Motor neuron (in vitro differentiated cells): ENCODE measurements at regions not wholly inside any gene's neighbourhood (a gene's known extent, or its start where the extent isn't known, plus 50 kb on each side); places are given as distances from the start of the nearest gene placed in this dataset.

Source experiments
- ATAC-seq, 8 experiments: fragments of 200-7000 bp; cut with Tn5 transposase; replicated peaks in 6 of 8; 2 replicates each; pipeline ENCODE4 v1.8.0; 2021; ENCODE audit warnings: mild to moderate bottlenecking in 8 of 8, moderate library complexity in 8 of 8
- H3K27ac ChIP-seq, 2 donors: fragments of 250-450 bp; sonication (Bioruptor Pico); 2 replicates each; pipeline ENCODE4 v1.9.0; 2021; ENCODE audit warnings: antibody characterized with exemption in 2 of 2, mild to moderate bottlenecking in 2 of 2, moderate library complexity in 1 of 2
- H3K4me1 ChIP-seq, 2 donors: fragments of 250-450 bp; sonication (Bioruptor Pico); replicated peaks in 1 of 2; 2 replicates each; pipeline ENCODE4 v1.6.1; 2021; ENCODE audit warnings: antibody characterized with exemption in 2 of 2, mild to moderate bottlenecking in 2 of 2, moderate library complexity in 1 of 2
- H3K4me3 ChIP-seq, 5 donors: fragments of 250-450 bp; sonication (Bioruptor Pico); 2 replicates each; pipeline ENCODE4 v1.9.0; 2021; ENCODE audit warnings: antibody characterized with exemption in 5 of 5, mild to moderate bottlenecking in 5 of 5, moderate library complexity in 4 of 5
- WGBS, 10 experiments: fragments of 450-650 bp; shearing (Covaris generic); methylation state at CpG; one replicate each; pipeline ENCODE4 v1.0.0; 2022; 5-methylcytosine and 5-hydroxymethylcytosine counted together
- in situ Hi-C, 9 experiments: fragments of 400-800 bp; cut with MboI; loops; one replicate each; pipeline ENCODE4 v1.15.0; 2021; ENCODE audit warnings: low sequenced_read_pairs in 9 of 9, low pct_unique_long_range_greater_than_20kb in 2 of 9; ENCODE audit not compliant: unreplicated experiment in 9 of 9

DNA sequence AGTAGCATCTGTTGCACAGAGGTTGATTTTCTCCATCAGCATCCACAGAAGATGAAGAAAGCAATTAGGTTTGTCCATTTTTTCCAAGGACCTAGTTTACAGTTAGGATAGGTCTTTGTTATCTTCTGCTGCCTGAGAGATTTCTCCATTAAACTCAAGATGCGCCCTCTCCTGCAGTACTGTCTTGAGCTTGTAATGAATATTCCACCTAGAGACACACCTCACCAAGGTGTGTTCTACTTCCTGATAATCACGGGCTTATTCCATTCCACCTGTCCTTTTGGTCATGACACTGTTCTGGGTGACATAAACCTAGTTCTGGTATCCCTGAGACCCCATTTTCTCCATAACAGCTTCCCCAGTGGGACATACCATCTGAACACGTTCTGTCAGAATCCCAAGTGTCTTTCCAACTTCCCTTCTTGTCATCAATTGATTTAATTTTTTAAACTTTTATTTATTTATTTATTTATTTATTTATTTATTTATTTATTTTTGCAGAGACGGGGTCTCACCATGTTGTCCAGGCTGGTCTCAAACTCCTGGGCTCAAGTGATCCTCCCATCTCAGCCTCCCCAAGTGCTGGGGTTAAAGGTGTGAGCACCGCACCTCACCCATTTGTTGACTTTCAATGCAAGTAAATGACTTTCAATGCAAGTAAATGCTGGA lies 75.6 kb upstream of the HS3ST5 start:
- Histone ChIP-seq H3K27ac (no peak overlapping the region), H3K4me1 (peaks cover 0 to 6% of the 10 kb centered on the region in 2 donors), H3K4me3 (no peak overlapping the region)
- in situ Hi-C loops = no loop called here
- no peak for ATAC-seq
- 29 to 100% (median 85%) methylated on average over 2 to 5 of the region's 5 CpGs for WGBS, 10 experiments

DNA sequence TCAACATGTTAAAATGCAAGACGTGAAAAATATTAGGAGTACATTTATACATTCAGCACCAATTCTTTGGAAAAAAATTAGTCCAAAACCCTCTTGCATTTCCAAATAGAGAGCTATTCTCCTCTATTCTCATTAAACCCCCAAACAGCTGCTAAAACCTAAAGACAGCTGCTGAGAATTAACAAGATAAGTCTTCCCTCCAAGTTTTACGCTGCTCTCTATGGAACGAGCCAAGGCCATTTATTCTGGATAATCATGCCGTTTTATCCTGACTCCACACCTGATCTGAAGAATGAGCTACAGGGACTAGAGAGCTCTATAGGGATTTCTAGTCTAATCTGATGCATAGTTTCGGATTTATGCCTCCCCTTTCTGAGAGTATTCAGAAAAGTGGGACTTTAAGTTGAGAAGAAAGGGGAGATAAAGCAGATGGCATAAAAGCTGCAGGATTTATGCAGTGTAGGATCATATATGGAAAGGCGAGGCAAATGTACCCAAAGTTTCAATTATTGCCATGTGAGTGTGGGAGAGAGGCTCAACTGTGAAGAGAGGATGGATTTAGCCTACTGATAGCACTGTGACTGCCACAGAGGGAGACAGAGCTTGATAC lies 64.7 kb upstream of the HS3ST5 start:
- no peak overlapping the region for H3K27ac ChIP-seq
- no peak for ATAC-seq
- 0 to 100% (median 78%) methylated on average over 1 to 5 of the region's 6 CpGs; no CpG with 5 or more reads in 1 of the 10 experiments for WGBS, 10 experiments
- H3K4me3 ChIP-seq = no peak overlapping the region
- H3K4me1 ChIP-seq = peaks cover 0 to 2% of the 10 kb centered on the region in 2 donors
- in situ Hi-C loops = no loop called here

DNA sequence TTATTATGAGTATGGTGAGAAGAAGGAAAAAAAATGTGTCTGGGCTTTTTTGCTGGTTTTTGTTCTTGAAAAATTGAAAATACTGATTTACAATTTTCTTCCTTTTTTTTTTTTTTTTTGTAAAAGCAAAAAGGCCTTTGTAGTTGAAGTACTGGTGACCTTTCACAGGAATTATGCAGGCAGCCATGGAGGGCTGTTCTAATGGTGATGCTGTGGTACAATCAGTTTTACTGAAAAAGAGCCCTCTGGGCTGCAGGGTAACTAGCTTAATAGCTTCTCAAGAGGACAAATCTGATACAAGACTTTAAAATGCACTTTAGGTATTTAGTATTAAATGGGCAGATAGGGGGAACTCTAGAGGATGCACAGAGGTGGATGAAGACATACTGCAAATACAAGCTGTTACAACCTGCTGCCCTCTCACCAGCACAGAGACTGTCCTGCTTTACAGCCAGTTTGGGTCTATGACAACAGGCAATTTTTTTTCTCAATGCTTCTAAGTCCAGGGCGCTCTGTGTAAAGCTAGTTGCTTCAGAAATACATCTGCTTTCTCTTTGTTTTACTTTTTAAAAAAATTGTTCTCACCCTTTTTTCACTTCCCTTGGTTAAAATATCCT lies 61.6 kb upstream of the HS3ST5 start:
- Histone ChIP-seq H3K4me1 (peaks cover 0 to 2% of the 10 kb centered on the region in 2 donors), H3K27ac (no peak overlapping the region), H3K4me3 (no peak overlapping the region)
- ATAC-seq = no peak
- 0 to 100% (median 74%) methylated on average over 1 of the region's 1 CpG; no CpG with 5 or more reads in 2 of the 10 experiments for WGBS, 10 experiments
- in situ Hi-C loops = no loop called here

- 60 to 100% (median 90%) methylated on average over 1 of the region's 1 CpG; no CpG with 5 or more reads in 4 of the 10 experiments for WGBS, 10 experiments
- ATAC-seq = no peak
- Histone ChIP-seq H3K4me3 (no peak overlapping the region), H3K4me1 (peaks cover 0 to 2% of the 10 kb centered on the region in 2 donors), H3K27ac (no peak overlapping the region)
- in situ Hi-C loops = no loop called here
These were observed 61.0 kb upstream of the HS3ST5 start for GRCh38 chr6:114403858-114404257.

- no peak overlapping the region for H3K27ac ChIP-seq
- in situ Hi-C loops = no loop called here
- H3K4me1 ChIP-seq = no peaks in the 10 kb centered on the region
- 12 to 79% (median 42%) methylated on average over 1 to 2 of the region's 2 CpGs; no CpG with 5 or more reads in 1 of the 10 experiments for WGBS, 10 experiments
- ATAC-seq = no peak
- H3K4me3 ChIP-seq = no peak overlapping the region
These were observed 55.7 kb upstream of the HS3ST5 start for GRCh38 chr6:114398481-114398880.
